ENCODE measurements at regions not wholly inside any gene's neighbourhood (a gene's known extent, or its start where the extent isn't known, plus 50 kb on each side); places are given as distances from the start of the nearest gene placed in this dataset.

- Histone ChIP-seq H3K27ac (no peak overlapping the region), H3K9me3 (no peaks in the 10 kb centered on the region), H3K4me3 (no peak overlapping the region), H3K4me1 (peaks cover 0 to 13% (median 12%) of the 10 kb centered on the region in 3 donors), H3K36me3 (no peaks in the 10 kb centered on the region), H3K27me3 (no peaks in the 10 kb centered on the region)
- DNase-seq (no peak), ATAC-seq (no peak), FAIRE-seq (no peak)
- WGBS, 2 donors = 38 to 47% methylated on average over 1 of the region's 1 CpG
- intact Hi-C loops (cut with DNase I) = no loop called here
- TF ChIP-seq CTCF (IDR thresholded peaks at IDR 0.05) = no peak
Observed at GRCh38 chr2:114085238-114085637, 195.3 kb downstream of the ACTR3 start.

- ATAC-seq (no peak), DNase-seq (no peak), FAIRE-seq (no peak)
- WGBS, 2 donors = 91 to 94% methylated on average over 4 of the region's 4 CpGs
- no peaks in the 10 kb centered on the region for H3K9me3 ChIP-seq
- H3K27me3 ChIP-seq = no peaks in the 10 kb centered on the region
- H3K4me1 ChIP-seq = peaks cover 0 to 13% (median 12%) of the 10 kb centered on the region in 3 donors
- intact Hi-C loops (cut with DNase I) = no loop called here
- no peak for TF ChIP-seq CTCF (IDR thresholded peaks at IDR 0.05)
- no peak overlapping the region for H3K4me3 ChIP-seq
- H3K27ac ChIP-seq = no peak overlapping the region
- H3K36me3 ChIP-seq = no peaks in the 10 kb centered on the region
Observed at GRCh38 chr2:114085992-114086391, 196.1 kb downstream of the ACTR3 start.

GRCh38 chr2:114089636-114090319, 199.9 kb downstream of the ACTR3 start:
- Histone ChIP-seq H3K4me3 (no peak overlapping the region), H3K27ac (no peak overlapping the region), H3K9me3 (no peaks in the 10 kb centered on the region), H3K4me1 (no peaks in the 10 kb centered on the region), H3K36me3 (no peaks in the 10 kb centered on the region), H3K27me3 (no peaks in the 10 kb centered on the region)
- DNase-seq = no peak
- FAIRE-seq = no peak
- ATAC-seq = no peak
- intact Hi-C loops (cut with DNase I) = no loop called here
- TF ChIP-seq CTCF (IDR thresholded peaks at IDR 0.05) = no peak
- WGBS, 2 donors = 86 to 89% methylated on average over 9 of the region's 9 CpGs

- WGBS, 2 donors = 86 to 90% methylated on average over 1 of the region's 1 CpG
Observed at GRCh38 chr2:114091010-114091409, 201.1 kb downstream of the ACTR3 start.

More at GRCh38 chr2:114091010-114091409, 201.1 kb downstream of the ACTR3 start:
- no peak overlapping the region for H3K27ac ChIP-seq
- FAIRE-seq (no peak), ATAC-seq (no peak), DNase-seq (no peak)
- H3K36me3 ChIP-seq = no peaks in the 10 kb centered on the region
- no peaks in the 10 kb centered on the region for H3K4me1 ChIP-seq
- H3K9me3 ChIP-seq = no peaks in the 10 kb centered on the region
- no peak for TF ChIP-seq CTCF (IDR thresholded peaks at IDR 0.05)
- intact Hi-C loops (cut with DNase I) = no loop called here
- H3K4me3 ChIP-seq = no peak overlapping the region
- no peaks in the 10 kb centered on the region for H3K27me3 ChIP-seq
